ENCODE measurements at regions not wholly inside any gene's neighbourhood (a gene's known extent, or its start where the extent isn't known, plus 50 kb on each side); places are given as distances from the start of the nearest gene placed in this dataset.

DNA sequence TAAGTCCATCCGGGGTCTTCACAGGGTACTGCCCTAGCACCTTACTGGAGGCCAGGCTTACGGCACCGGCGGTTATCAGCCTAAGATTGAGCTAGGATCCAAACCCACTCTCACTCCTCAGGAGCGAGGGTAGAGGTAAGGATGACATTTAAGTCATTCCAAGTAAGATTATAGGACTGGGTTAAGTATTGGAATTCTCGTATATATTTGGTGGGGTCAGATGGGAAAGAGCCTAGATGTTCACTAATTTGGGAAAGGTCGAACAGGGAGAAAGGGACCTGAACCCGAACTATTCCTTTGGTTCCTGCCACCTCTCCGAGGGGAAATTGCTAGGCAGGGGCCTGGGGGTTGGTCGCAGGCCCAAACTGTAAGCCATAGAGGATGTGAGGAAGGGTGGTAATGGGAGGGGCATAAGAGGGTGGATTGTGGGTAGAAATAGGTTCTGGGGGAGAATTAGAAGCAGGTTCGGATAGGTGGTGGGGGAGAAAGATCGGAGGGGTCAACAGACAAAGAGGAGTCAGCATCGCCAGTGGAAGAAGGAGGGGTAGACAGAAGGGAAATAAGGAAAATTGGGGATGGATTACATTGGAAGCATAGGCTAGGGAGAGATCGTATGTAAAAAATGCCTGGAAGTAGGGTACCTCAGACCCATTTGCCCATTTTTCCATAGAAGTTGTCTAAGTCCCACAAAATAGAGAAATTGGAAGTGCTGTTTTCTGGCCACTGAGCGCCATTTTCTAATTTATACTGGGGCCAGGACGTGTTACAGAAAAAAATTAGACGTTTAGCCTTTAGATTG is 747.1 kb upstream of the ADGRB3 start:
- Histone ChIP-seq H3K27ac (ENCODE audit: low read depth, low read length) (no peak overlapping the region), H3K27me3 (ENCODE audit: control insufficient read depth in 3 of 3, insufficient read depth in 3 of 3, low read length in 3 of 3) (no peaks in the 10 kb centered on the region), H3K4me3 (ENCODE audit: low read length in 3 of 3) (no peak overlapping the region), H3K9me3 (ENCODE audit: control insufficient read depth in 3 of 3, low read length in 3 of 3) (peaks cover 0 to 9% (median 0%) of the 10 kb centered on the region in 3 donors), H3K36me3 (ENCODE audit: control insufficient read depth in 3 of 3, insufficient read depth in 3 of 3, low read length in 3 of 3) (no peaks in the 10 kb centered on the region), H3K9ac (ENCODE audit: low read depth in 1 of 3, low read length in 3 of 3) (no peak overlapping the region), H3K4me1 (ENCODE audit: control insufficient read depth in 3 of 3, insufficient read depth in 3 of 3, low read length in 3 of 3) (no peaks in the 10 kb centered on the region)

DNA sequence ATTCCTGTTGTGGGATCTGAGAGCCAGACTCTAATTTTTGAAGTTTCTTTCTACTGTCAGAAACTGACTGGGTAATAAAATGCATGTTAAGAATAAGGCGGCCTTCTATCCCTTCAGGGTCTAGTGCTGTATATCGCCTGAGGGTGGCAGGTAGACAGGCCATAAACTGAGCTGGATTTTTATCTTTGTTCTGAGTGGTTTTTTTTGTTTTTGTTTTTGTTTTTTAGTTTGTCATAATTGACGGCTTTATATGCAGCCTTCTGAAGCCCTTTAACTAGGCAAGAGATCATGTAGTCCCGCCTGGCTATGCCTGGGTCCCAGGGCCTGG is 747.7 kb upstream of the ADGRB3 start:
- Histone ChIP-seq H3K27me3 (ENCODE audit: control insufficient read depth in 3 of 3, insufficient read depth in 3 of 3, low read length in 3 of 3) (no peaks in the 10 kb centered on the region), H3K4me1 (ENCODE audit: control insufficient read depth in 3 of 3, insufficient read depth in 3 of 3, low read length in 3 of 3) (no peaks in the 10 kb centered on the region), H3K9me3 (ENCODE audit: control insufficient read depth in 3 of 3, low read length in 3 of 3) (peaks cover 0 to 9% (median 0%) of the 10 kb centered on the region in 3 donors), H3K4me3 (ENCODE audit: low read length in 3 of 3) (no peak overlapping the region), H3K27ac (ENCODE audit: low read depth, low read length) (no peak overlapping the region), H3K9ac (ENCODE audit: low read depth in 1 of 3, low read length in 3 of 3) (no peak overlapping the region), H3K36me3 (ENCODE audit: control insufficient read depth in 3 of 3, insufficient read depth in 3 of 3, low read length in 3 of 3) (no peaks in the 10 kb centered on the region)

GRCh38 chr6:67886840-67887292 is 748.2 kb upstream of the ADGRB3 start:
- no peaks in the 10 kb centered on the region for H3K27me3 ChIP-seq (ENCODE audit: control insufficient read depth in 3 of 3, insufficient read depth in 3 of 3, low read length in 3 of 3)
- H3K9me3 ChIP-seq (ENCODE audit: control insufficient read depth in 3 of 3, low read length in 3 of 3) = peaks cover 0 to 9% (median 0%) of the 10 kb centered on the region in 3 donors
- H3K4me1 ChIP-seq (ENCODE audit: control insufficient read depth in 3 of 3, insufficient read depth in 3 of 3, low read length in 3 of 3) = no peaks in the 10 kb centered on the region
- H3K9ac ChIP-seq (ENCODE audit: low read depth in 1 of 3, low read length in 3 of 3) = no peak overlapping the region
- no peaks in the 10 kb centered on the region for H3K36me3 ChIP-seq (ENCODE audit: control insufficient read depth in 3 of 3, insufficient read depth in 3 of 3, low read length in 3 of 3)
- H3K4me3 ChIP-seq (ENCODE audit: low read length in 3 of 3) = no peak overlapping the region
- H3K27ac ChIP-seq (ENCODE audit: low read depth, low read length) = no peak overlapping the region

GRCh38 chr6:67886036-67886707 is 748.9 kb upstream of the ADGRB3 start:
- Histone ChIP-seq H3K9ac (ENCODE audit: low read depth in 1 of 3, low read length in 3 of 3) (no peak overlapping the region), H3K27me3 (ENCODE audit: control insufficient read depth in 3 of 3, insufficient read depth in 3 of 3, low read length in 3 of 3) (no peaks in the 10 kb centered on the region), H3K4me1 (ENCODE audit: control insufficient read depth in 3 of 3, insufficient read depth in 3 of 3, low read length in 3 of 3) (no peaks in the 10 kb centered on the region), H3K36me3 (ENCODE audit: control insufficient read depth in 3 of 3, insufficient read depth in 3 of 3, low read length in 3 of 3) (no peaks in the 10 kb centered on the region), H3K4me3 (ENCODE audit: low read length in 3 of 3) (no peak overlapping the region), H3K27ac (ENCODE audit: low read depth, low read length) (no peak overlapping the region), H3K9me3 (ENCODE audit: control insufficient read depth in 3 of 3, low read length in 3 of 3) (peaks cover 0 to 9% (median 2%) of the 10 kb centered on the region in 3 donors)

DNA sequence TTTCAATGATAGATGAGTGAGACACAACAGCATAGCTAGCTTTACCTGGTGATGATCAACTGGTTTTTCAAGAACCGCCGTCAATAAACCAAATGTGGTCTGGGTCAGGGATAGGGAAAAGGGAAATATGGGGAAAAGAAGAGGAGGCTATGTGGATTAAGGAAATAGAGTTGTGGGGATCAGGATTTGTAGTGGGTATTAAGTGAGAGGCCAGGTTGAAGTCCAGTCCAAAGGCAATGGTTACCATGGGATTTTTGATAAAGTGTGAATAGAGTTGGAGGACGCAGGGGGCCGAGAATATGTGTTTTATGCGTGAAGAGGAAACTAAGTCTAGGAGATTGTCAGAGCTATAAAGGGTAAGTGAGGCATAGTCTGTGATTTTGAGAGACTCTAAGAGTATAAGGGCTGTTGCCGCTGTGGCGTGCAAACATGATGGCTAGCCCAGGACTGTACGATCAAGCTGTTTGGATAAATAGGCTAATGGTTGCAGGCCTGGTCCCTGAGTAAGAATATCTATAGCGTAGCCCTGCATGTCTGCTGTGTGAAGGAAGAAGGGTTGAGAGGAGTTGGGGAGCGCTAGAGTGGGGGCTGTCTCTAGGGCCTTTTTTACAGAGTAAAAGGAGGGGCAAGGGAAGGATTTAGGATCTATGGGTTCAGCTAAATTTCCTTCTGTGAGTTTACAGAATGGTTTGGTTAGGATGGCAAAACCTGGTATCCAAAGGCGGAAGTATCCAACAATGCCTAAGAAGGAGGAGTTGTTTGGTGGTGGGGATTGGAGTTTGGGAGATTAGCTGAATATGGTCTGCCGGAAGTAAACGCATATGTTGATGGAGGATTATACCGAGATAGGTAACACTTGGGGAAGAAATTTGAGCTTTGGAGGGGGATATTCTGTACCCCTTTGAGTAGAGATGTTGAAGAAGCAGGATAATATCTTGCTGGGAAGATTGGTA is 749.7 kb upstream of the ADGRB3 start:
- Histone ChIP-seq H3K9ac (ENCODE audit: low read depth in 1 of 3, low read length in 3 of 3) (no peak overlapping the region), H3K36me3 (ENCODE audit: control insufficient read depth in 3 of 3, insufficient read depth in 3 of 3, low read length in 3 of 3) (no peaks in the 10 kb centered on the region), H3K4me3 (ENCODE audit: low read length in 3 of 3) (no peak overlapping the region), H3K27ac (ENCODE audit: low read depth, low read length) (no peak overlapping the region), H3K27me3 (ENCODE audit: control insufficient read depth in 3 of 3, insufficient read depth in 3 of 3, low read length in 3 of 3) (no peaks in the 10 kb centered on the region), H3K4me1 (ENCODE audit: control insufficient read depth in 3 of 3, insufficient read depth in 3 of 3, low read length in 3 of 3) (no peaks in the 10 kb centered on the region), H3K9me3 (ENCODE audit: control insufficient read depth in 3 of 3, low read length in 3 of 3) (peaks cover 0 to 9% (median 2%) of the 10 kb centered on the region in 3 donors)

DNA sequence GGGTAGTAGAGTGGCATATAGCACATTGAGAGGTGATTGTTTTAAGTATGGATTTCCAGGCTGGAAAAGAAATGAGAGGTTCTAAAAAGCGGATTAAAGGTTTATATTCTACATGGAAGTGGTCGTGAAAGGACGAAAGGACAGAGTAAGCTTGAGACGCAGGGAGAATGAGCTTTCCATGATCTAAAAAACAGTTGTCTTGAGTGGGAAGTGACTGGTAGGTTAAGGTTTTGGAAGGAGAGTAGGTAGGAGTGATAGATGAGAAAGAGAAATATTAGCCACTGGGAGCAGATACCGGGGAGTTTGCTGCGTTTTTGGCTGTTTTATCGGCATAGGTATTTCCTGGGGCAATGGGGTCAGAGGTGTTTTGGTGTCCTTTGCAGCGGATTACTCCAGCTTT is 750.6 kb upstream of the ADGRB3 start:
- Histone ChIP-seq H3K4me3 (ENCODE audit: low read length in 3 of 3) (no peak overlapping the region), H3K27me3 (ENCODE audit: control insufficient read depth in 3 of 3, insufficient read depth in 3 of 3, low read length in 3 of 3) (no peaks in the 10 kb centered on the region), H3K36me3 (ENCODE audit: control insufficient read depth in 3 of 3, insufficient read depth in 3 of 3, low read length in 3 of 3) (no peaks in the 10 kb centered on the region), H3K9ac (ENCODE audit: low read depth in 1 of 3, low read length in 3 of 3) (no peak overlapping the region), H3K9me3 (ENCODE audit: control insufficient read depth in 3 of 3, low read length in 3 of 3) (peaks cover 0 to 9% (median 2%) of the 10 kb centered on the region in 3 donors), H3K27ac (ENCODE audit: low read depth, low read length) (no peak overlapping the region), H3K4me1 (ENCODE audit: control insufficient read depth in 3 of 3, insufficient read depth in 3 of 3, low read length in 3 of 3) (no peaks in the 10 kb centered on the region)

DNA sequence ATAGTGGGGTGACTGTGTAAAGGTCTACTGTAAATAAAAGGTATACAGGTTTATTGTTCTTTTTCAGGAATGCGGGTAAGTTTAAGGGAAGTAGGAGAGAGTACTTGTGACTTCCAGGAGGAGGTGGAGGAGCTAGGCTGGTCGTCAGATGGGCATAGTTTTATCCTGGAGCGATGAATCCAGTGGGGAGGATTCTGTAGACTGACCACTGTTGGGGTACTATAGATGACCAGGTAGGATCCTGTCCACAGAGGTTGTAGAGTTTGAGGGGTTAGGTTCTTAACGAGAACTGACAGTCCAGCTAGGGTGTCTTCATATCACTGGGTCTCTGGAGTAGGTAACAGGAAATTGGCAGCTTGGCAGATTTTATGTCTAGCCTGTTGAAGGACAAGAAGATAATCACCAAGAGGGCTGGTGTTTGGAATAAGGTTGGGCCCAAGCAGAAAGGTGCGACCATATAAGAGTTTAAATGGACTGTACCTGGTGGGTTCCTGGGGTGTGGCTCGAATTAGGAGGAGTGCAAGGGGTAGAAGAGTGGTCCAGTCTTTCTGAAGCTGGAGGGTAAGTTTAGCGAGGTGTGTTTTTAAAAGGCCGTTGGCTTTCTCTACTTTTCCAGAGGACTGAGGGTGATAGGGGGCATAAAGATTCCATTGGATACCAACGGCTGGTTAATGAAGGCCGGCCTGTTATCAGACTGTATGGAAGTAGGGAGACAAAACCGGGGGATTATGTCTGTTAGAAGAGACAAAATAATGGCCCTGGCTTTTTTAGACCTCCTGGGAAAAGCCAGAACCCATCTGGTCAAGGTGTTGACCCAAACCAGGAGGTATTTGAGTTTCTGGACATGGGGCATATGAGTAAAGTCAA is 751.3 kb upstream of the ADGRB3 start:
- H3K9ac ChIP-seq (ENCODE audit: low read depth in 1 of 3, low read length in 3 of 3) = no peak overlapping the region
- H3K4me3 ChIP-seq (ENCODE audit: low read length in 3 of 3) = no peak overlapping the region
- peaks cover 0 to 9% (median 2%) of the 10 kb centered on the region in 3 donors for H3K9me3 ChIP-seq (ENCODE audit: control insufficient read depth in 3 of 3, low read length in 3 of 3)
- H3K36me3 ChIP-seq (ENCODE audit: control insufficient read depth in 3 of 3, insufficient read depth in 3 of 3, low read length in 3 of 3) = no peaks in the 10 kb centered on the region
- no peak overlapping the region for H3K27ac ChIP-seq (ENCODE audit: low read depth, low read length)
- no peaks in the 10 kb centered on the region for H3K27me3 ChIP-seq (ENCODE audit: control insufficient read depth in 3 of 3, insufficient read depth in 3 of 3, low read length in 3 of 3)
- no peaks in the 10 kb centered on the region for H3K4me1 ChIP-seq (ENCODE audit: control insufficient read depth in 3 of 3, insufficient read depth in 3 of 3, low read length in 3 of 3)

- Histone ChIP-seq H3K4me3 (ENCODE audit: low read length in 3 of 3) (no peak overlapping the region), H3K9me3 (ENCODE audit: control insufficient read depth in 3 of 3, low read length in 3 of 3) (peaks cover 0 to 9% (median 2%) of the 10 kb centered on the region in 3 donors), H3K4me1 (ENCODE audit: control insufficient read depth in 3 of 3, insufficient read depth in 3 of 3, low read length in 3 of 3) (no peaks in the 10 kb centered on the region), H3K27ac (ENCODE audit: low read depth, low read length) (no peak overlapping the region), H3K27me3 (ENCODE audit: control insufficient read depth in 3 of 3, insufficient read depth in 3 of 3, low read length in 3 of 3) (no peaks in the 10 kb centered on the region), H3K36me3 (ENCODE audit: control insufficient read depth in 3 of 3, insufficient read depth in 3 of 3, low read length in 3 of 3) (no peaks in the 10 kb centered on the region), H3K9ac (ENCODE audit: low read depth in 1 of 3, low read length in 3 of 3) (no peak overlapping the region)
Observed at GRCh38 chr6:67882436-67883311, 752.4 kb upstream of the ADGRB3 start.
